Suprapubic skin (tissue), 3 donors: ENCODE measurements at regions not wholly inside any gene's neighbourhood (a gene's known extent, or its start where the extent isn't known, plus 50 kb on each side); places are given as distances from the start of the nearest gene placed in this dataset.

ENCODE experiments used
- CTCF ChIP-seq, 2 donors: fragments of 200-600 bp in 1 of 2; fragments of 450-650 bp in 1 of 2; sonication (generic) in 1 of 2; IDR thresholded peaks; one replicate each; pipeline ENCODE4 v1.5.1; 2016 to 2019; ENCODE audit warnings: antibody characterized with exemption in 2 of 2, mild to moderate bottlenecking in 1 of 2, moderate library complexity in 1 of 2
- POLR2AphosphoS5 ChIP-seq, 3 donors: sonication (generic); formaldehyde crosslinking; IDR thresholded peaks; one replicate each; pipeline ENCODE4 v1.6.1; 2017; ENCODE audit warnings: antibody characterized with exemption in 3 of 3

GRCh38 chr6:56725254-56725653, 82.6 kb upstream of the DST start:
- no peak for TF ChIP-seq CTCF (IDR thresholded peaks at IDR 0.05)
- no peak for TF ChIP-seq POLR2AphosphoS5 (IDR thresholded peaks at IDR 0.05)
